Activated effector memory CD4-positive, alpha-beta T cell treated with Interleukin-2 at 50 U/mL for 16 hours (primary cell): ENCODE measurements at regions not wholly inside any gene's neighbourhood (a gene's known extent, or its start where the extent isn't known, plus 50 kb on each side); places are given as distances from the start of the nearest gene placed in this dataset.
"Not testable (repeated sequence)": the region's sequence is repeated elsewhere in the genome, so short reads cannot be mapped to it uniquely, and the experiment has no call there.

Experiments
- DNase-seq: peaks from one replicate; pipeline ENCODE4 v3.0.0-alpha.2; 2020

DNA sequence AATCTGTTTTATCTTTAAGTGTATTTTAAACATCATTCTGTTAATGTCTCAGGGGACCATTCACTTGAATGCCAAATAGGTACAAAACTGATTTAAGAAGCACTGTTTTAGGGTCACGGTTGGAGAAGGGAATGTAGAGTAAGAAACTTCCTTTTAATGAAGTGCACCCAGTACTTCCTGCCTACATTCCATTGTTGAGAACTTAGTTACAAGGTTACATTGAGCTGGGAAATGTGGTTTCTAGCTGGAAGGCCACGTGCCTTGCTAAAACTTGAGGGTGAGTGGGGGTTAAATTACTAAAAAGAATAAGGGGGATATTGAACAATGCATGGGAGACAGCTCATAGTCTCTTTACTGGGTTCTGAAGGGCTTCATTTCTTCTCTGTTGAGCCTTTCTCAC is 78.3 kb upstream of the TBC1D5 start:
- no peak for DNase-seq

- DNase-seq: no peak
Measured at GRCh38 chr3:17820275-17820674, 77.8 kb upstream of the TBC1D5 start.

DNA sequence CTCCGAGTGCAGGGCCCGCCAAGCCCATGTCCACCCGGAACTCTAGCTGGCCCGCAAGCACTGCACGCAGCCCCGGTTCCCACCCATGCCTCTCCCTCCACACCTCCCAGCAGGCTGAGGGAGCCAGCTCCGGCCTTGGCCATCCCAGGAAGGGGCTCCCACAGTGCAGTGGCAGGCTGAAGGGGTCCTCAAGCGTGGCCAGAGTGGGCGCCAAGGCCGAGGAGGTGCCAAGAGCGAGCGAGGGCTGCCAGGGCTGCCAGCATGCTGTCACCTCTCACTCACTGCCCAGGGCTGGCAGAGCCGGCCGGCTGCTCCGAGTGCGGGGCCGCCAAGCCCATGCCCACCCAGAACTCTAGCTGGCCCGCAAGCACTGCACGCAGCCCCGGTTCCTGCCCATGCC is 75.5 kb upstream of the TBC1D5 start:
- not testable (repeated sequence) for DNase-seq

- DNase-seq: no peak
Measured at GRCh38 chr3:17817545-17817944, 75.1 kb upstream of the TBC1D5 start.

DNA sequence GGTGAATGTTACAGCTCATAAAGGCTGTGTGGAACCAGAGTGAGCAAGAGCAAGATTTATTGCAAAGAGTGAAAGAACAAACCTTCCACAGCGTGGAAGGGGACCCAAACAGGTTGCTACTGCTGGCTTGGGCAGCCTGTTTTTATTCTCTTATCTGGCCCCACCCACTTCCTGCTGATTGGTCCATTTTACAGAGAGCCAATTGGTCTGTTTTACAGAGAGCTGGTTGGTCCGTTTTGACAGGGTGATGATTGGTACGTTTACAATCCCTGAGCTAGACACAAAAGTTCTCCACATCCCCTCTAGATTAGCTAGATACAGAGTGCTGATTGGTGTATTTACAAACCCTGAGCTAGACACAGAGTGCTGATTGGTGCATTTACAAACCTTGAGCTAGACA is 74.4 kb upstream of the TBC1D5 start:
- not testable (repeated sequence) for DNase-seq

- not testable (repeated sequence) for DNase-seq
Measured at GRCh38 chr3:17812328-17812727, 69.9 kb upstream of the TBC1D5 start.

- DNase-seq: no peak
Measured at GRCh38 chr3:17811646-17812045, 69.2 kb upstream of the TBC1D5 start.

GRCh38 chr3:17810759-17811158 is 68.3 kb upstream of the TBC1D5 start:
- DNase-seq: no peak

DNA sequence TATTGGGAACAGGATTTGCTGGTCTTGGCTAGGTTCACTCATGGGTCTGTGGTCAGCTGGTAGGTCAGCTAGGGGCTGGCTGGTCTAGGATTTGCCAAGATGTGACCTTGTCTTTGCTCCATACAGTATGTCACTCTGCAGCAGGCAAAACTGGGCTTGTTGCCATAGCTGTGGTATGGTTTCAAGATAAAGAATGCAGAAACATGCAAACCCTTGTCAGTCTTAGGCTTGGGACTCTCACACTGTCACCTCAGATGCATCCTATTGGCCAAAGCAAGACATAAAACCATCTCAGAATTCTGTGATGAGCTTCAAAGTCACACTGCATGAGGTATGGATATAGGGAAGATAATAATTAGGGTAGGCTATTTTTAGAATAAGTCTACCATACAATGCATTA is 66.6 kb upstream of the TBC1D5 start:
- no peak for DNase-seq

GRCh38 chr3:17806876-17807275 is 64.4 kb upstream of the TBC1D5 start:
- DNase-seq: no peak

DNA sequence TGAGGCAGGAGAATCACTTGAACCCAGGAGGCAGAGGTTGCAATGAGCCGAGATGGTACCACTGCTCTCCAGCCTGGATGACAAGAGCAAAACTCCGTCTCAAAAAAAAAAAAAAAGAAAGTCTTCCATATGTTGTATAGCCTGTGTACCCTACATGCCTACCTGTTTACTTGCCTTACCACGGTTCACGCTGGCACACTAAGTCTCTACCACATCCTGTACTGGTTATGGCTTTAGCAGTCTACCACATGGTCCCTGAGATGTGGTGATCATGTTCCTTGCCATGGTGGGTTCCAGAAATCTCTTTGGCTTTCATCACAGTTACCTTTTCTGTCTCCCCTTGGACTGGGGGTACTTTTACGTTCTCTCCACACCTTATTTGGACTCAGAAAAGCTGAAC is 63.8 kb upstream of the TBC1D5 start:
- no peak for DNase-seq

- no peak for DNase-seq
Measured at GRCh38 chr3:17805461-17805940, 63.1 kb upstream of the TBC1D5 start.

DNA sequence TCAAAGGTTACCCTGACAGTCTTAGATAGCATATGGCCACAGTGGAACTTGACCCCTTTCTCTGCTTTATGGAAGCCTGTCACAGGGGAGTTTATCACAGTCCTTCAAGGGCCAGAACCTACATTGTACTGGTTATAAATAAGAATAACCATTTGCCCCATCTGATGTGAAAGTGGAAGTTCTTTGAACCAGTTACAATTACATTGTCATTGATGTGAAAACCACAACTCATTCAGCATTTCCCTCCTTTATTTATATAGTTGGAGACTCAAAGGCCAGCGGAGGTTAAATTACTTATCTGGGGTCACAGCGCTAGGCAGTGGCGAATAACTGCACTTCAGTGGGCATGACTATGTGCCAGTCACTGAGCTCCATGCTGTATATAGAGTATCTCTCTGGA is 60.5 kb upstream of the TBC1D5 start:
- no peak for DNase-seq

- DNase-seq: no peak
Measured at GRCh38 chr3:17801131-17801530, 58.7 kb upstream of the TBC1D5 start.

DNA sequence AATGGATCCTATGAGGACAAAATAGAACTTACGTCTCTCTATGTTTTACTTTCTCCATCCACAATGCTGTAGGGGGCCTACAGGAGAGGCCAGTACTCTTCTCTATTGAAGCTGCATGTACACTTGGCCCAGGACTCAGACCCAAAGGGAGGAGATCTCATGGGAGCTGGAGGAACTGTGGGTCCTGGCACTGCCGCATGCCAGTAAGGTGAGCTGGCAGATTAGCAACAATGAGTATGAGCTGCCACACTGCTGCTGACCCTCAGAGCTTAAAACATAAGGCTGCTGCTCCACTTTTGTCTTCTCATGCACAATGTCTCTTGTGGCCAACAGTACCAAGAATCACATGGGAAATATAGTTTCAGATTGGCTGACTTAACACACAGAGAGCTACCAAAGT is 57.8 kb upstream of the TBC1D5 start:
- no peak for DNase-seq

DNA sequence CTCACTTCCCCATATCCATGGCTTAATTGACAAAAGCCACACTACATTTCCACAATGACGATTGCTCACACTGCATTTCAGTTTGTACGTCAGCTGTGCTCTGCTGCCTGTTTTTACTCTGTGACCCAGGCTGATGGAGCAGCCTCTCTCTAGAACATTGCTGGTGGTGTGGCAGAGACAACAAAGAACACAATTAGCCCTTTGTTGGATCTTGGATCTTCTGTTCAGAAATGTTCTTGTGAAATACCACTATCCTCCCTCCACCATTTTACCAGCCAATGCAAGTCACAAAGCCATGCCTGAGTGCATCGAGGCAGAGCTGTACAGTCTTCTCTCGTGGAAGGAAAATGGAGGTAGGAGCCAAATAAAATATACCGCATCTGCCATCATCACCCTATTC is 56.9 kb upstream of the TBC1D5 start:
- DNase-seq: no peak

GRCh38 chr3:17798000-17798399 is 55.6 kb upstream of the TBC1D5 start:
- DNase-seq: no peak

- DNase-seq: no peak
Measured at GRCh38 chr3:17795711-17796110, 53.3 kb upstream of the TBC1D5 start.

- DNase-seq: no peak
Measured at GRCh38 chr3:17795280-17795679, 52.8 kb upstream of the TBC1D5 start.

GRCh38 chr3:17793542-17794195 is 51.2 kb upstream of the TBC1D5 start:
- no peak for DNase-seq
